Stimulated activated CD8-positive, alpha-beta memory T cell treated with anti-CD3 and anti-CD28 coated beads, Interleukin-12 subunit alpha, Interleukin-12 subunit beta, amount 100 ng/mL, for 24 hours (primary cell): ENCODE measurements at regions not wholly inside any gene's neighbourhood (a gene's known extent, or its start where the extent isn't known, plus 50 kb on each side); places are given as distances from the start of the nearest gene placed in this dataset.
"Not testable (repeated sequence)": the region's sequence is repeated elsewhere in the genome, so short reads cannot be mapped to it uniquely, and the experiment has no call there.

Experiments used
- DNase-seq: peaks from one replicate; pipeline ENCODE4 v3.0.0-alpha.2; 2020; ENCODE audit errors: extremely low read depth

- no peak for DNase-seq
Measured at GRCh38 chr3:16075647-16076046, 98.8 kb upstream of the GALNT15 start.

GRCh38 chr3:16076564-16076963, 97.9 kb upstream of the GALNT15 start:
- DNase-seq, result no peak

GRCh38 chr3:16077146-16077545, 97.3 kb upstream of the GALNT15 start:
- not testable (repeated sequence) for DNase-seq

- not testable (repeated sequence) for DNase-seq
Measured at GRCh38 chr3:16077681-16078080, 96.8 kb upstream of the GALNT15 start.

GRCh38 chr3:16079519-16079918, 95.0 kb upstream of the GALNT15 start:
- DNase-seq, result no peak

- DNase-seq, result no peak
Measured at GRCh38 chr3:16081661-16082060, 92.8 kb upstream of the GALNT15 start.

- no peak for DNase-seq
Measured at GRCh38 chr3:16084887-16085286, 89.6 kb upstream of the GALNT15 start.

GRCh38 chr3:16085410-16085809, 89.1 kb upstream of the GALNT15 start:
- DNase-seq, result no peak

GRCh38 chr3:16085884-16086608, 88.4 kb upstream of the GALNT15 start:
- DNase-seq, result no peak

- no peak for DNase-seq
Measured at GRCh38 chr3:16086690-16087089, 87.8 kb upstream of the GALNT15 start.

- DNase-seq, result no peak
Measured at GRCh38 chr3:16088496-16088895, 86.0 kb upstream of the GALNT15 start.

GRCh38 chr3:16089521-16089920, 85.0 kb upstream of the GALNT15 start:
- no peak for DNase-seq

- no peak for DNase-seq
Measured at GRCh38 chr3:16090024-16090423, 84.5 kb upstream of the GALNT15 start.

GRCh38 chr3:16090706-16091105, 83.8 kb upstream of the GALNT15 start:
- no peak for DNase-seq

- no peak for DNase-seq
Measured at GRCh38 chr3:16092923-16093322, 81.6 kb upstream of the GALNT15 start.

GRCh38 chr3:16101295-16102186, 72.9 kb upstream of the GALNT15 start:
- DNase-seq, result no peak

GRCh38 chr3:16102187-16102561, 72.3 kb upstream of the GALNT15 start:
- no peak for DNase-seq

GRCh38 chr3:16102905-16103364, 71.5 kb upstream of the GALNT15 start:
- DNase-seq, result no peak

GRCh38 chr3:16103472-16103871, 71.0 kb upstream of the GALNT15 start:
- DNase-seq, result no peak

GRCh38 chr3:16104156-16104555, 70.3 kb upstream of the GALNT15 start:
- DNase-seq, result no peak

GRCh38 chr3:16106050-16106449, 68.4 kb upstream of the GALNT15 start:
- DNase-seq, result no peak

- no peak for DNase-seq
Measured at GRCh38 chr3:16108424-16108823, 66.1 kb upstream of the GALNT15 start.

GRCh38 chr3:16109929-16110328, 64.6 kb upstream of the GALNT15 start:
- no peak for DNase-seq
